ENCODE measurements at regions not wholly inside any gene's neighbourhood (a gene's known extent, or its start where the extent isn't known, plus 50 kb on each side); places are given as distances from the start of the nearest gene placed in this dataset.

GRCh38 chr2:103781313-103781712, 1019.5 kb downstream of the TMEM182 start:
- WGBS, 2 donors: 82 to 84% methylated on average over 2 of the region's 2 CpGs
- peaks cover 0 to 4% (median 0%) of the 10 kb centered on the region in 4 donors for H3K9me3 ChIP-seq
- TF ChIP-seq, protein P1, sequence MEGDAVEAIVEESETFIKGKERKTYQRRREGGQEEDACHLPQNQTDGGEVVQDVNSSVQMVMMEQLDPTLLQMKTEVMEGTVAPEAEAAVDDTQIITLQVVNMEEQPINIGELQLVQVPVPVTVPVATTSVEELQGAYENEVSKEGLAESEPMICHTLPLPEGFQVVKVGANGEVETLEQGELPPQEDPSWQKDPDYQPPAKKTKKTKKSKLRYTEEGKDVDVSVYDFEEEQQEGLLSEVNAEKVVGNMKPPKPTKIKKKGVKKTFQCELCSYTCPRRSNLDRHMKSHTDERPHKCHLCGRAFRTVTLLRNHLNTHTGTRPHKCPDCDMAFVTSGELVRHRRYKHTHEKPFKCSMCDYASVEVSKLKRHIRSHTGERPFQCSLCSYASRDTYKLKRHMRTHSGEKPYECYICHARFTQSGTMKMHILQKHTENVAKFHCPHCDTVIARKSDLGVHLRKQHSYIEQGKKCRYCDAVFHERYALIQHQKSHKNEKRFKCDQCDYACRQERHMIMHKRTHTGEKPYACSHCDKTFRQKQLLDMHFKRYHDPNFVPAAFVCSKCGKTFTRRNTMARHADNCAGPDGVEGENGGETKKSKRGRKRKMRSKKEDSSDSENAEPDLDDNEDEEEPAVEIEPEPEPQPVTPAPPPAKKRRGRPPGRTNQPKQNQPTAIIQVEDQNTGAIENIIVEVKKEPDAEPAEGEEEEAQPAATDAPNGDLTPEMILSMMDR (IDR thresholded peaks at IDR 0.05): no peak
- no peak for TF ChIP-seq POLR2AphosphoS5 (IDR thresholded peaks at IDR 0.05)
- TF ChIP-seq POLR2A (IDR thresholded peaks at IDR 0.05): no peak
- TF ChIP-seq EP300 (IDR thresholded peaks at IDR 0.05): no peak

GRCh38 chr2:103784261-103784660, 1022.4 kb downstream of the TMEM182 start:
- H3K36me3 ChIP-seq: no peaks in the 10 kb centered on the region
- no peaks in the 10 kb centered on the region for H3K27me3 ChIP-seq
- H3K27ac ChIP-seq: no peak overlapping the region
- H3K4me3 ChIP-seq: no peak overlapping the region
- no peak for ATAC-seq (ENCODE audit: low FRiP score in 2 of 2)
- 58% methylated on average over 2 of the region's 2 CpGs for WGBS, 2 donors
- DNase-seq: no peak
- TF ChIP-seq, protein P1 (IDR thresholded peaks at IDR 0.05): no peak
- no peak for TF ChIP-seq POLR2AphosphoS5 (IDR thresholded peaks at IDR 0.05)
- no peak for TF ChIP-seq EP300 (IDR thresholded peaks at IDR 0.05)
- TF ChIP-seq POLR2A (IDR thresholded peaks at IDR 0.05): no peak
- H3K4me1 ChIP-seq: no peaks in the 10 kb centered on the region
- no peaks in the 10 kb centered on the region for H3K9me3 ChIP-seq

More at GRCh38 chr2:103781313-103781712, 1019.5 kb downstream of the TMEM182 start:
- Histone ChIP-seq H3K36me3 (no peaks in the 10 kb centered on the region), H3K4me3 (no peak overlapping the region), H3K4me1 (no peaks in the 10 kb centered on the region), H3K27me3 (no peaks in the 10 kb centered on the region), H3K27ac (no peak overlapping the region)
- DNase-seq: no peak
- ATAC-seq (ENCODE audit: low FRiP score in 2 of 2): no peak

GRCh38 chr2:103785432-103785831, 1023.6 kb downstream of the TMEM182 start:
- H3K4me3 ChIP-seq: no peak overlapping the region
- H3K27ac ChIP-seq: no peak overlapping the region
- no peaks in the 10 kb centered on the region for H3K36me3 ChIP-seq
- DNase-seq (no peak), ATAC-seq (ENCODE audit: low FRiP score in 2 of 2) (no peak)
- H3K9me3 ChIP-seq: no peaks in the 10 kb centered on the region
- TF ChIP-seq, protein P1 (IDR thresholded peaks at IDR 0.05): no peak
- no peak for TF ChIP-seq POLR2A (IDR thresholded peaks at IDR 0.05)
- no peak for TF ChIP-seq EP300 (IDR thresholded peaks at IDR 0.05)
- TF ChIP-seq POLR2AphosphoS5 (IDR thresholded peaks at IDR 0.05): no peak
- 26 to 42% methylated on average over 1 of the region's 1 CpG for WGBS, 2 donors
- H3K27me3 ChIP-seq: no peaks in the 10 kb centered on the region
- no peaks in the 10 kb centered on the region for H3K4me1 ChIP-seq

DNA sequence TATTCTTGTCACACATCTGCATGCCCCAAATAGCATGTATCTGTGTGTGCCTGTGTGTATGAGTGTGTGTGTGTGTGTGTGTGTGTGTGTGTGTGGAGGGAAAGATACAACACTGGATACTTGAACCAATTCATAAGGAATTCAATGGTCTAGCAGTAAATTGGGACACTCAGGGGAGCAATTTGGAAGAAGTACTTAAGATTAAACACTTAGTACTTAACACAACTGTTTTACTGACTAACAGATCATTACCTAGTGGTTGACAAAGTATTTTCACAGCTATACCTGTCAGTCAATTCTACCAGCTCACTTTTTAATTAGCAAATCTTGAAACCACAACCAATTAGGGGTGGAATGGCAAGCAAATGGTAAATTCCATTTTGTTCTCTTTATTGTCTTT, 1024.1 kb downstream of the TMEM182 start:
- H3K27ac ChIP-seq: no peak overlapping the region
- no peak for ATAC-seq (ENCODE audit: low FRiP score in 2 of 2)
- no peaks in the 10 kb centered on the region for H3K36me3 ChIP-seq
- no peak for DNase-seq
- TF ChIP-seq EP300 (IDR thresholded peaks at IDR 0.05): no peak
- TF ChIP-seq, protein P1 (IDR thresholded peaks at IDR 0.05): no peak
- TF ChIP-seq POLR2A (IDR thresholded peaks at IDR 0.05): no peak
- no peak for TF ChIP-seq POLR2AphosphoS5 (IDR thresholded peaks at IDR 0.05)
- no peaks in the 10 kb centered on the region for H3K4me1 ChIP-seq
- H3K4me3 ChIP-seq: no peak overlapping the region
- no peaks in the 10 kb centered on the region for H3K27me3 ChIP-seq
- H3K9me3 ChIP-seq: no peaks in the 10 kb centered on the region

DNA sequence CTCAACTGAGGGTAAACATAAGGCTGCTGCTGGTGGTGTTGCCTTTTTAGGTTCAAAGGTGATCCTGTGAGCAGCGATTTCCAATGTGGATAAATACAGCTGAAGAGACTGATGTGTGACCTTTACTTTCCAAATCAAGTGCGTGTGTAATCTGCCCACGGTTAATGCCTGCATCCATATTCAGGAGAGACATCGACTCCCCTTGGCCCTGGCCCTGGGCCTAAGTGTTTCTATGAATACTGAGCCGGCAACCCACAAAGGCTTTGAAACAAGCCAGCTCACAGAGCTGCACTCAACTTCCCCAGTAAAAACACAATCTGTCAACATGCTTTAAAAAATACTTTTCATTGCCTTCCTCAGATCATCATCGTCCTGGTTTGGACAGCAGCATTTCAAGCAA, 1026.6 kb downstream of the TMEM182 start:
- no peak for ATAC-seq (ENCODE audit: low FRiP score in 2 of 2)
- TF ChIP-seq POLR2A (IDR thresholded peaks at IDR 0.05) (no peak), EP300 (IDR thresholded peaks at IDR 0.05) (no peak), POLR2AphosphoS5 (IDR thresholded peaks at IDR 0.05) (no peak)
- TF ChIP-seq, protein P1 (IDR thresholded peaks at IDR 0.05): no peak
- H3K27ac ChIP-seq: no peak overlapping the region
- H3K27me3 ChIP-seq: no peaks in the 10 kb centered on the region
- H3K4me1 ChIP-seq: no peaks in the 10 kb centered on the region
- no peaks in the 10 kb centered on the region for H3K9me3 ChIP-seq
- H3K4me3 ChIP-seq: no peak overlapping the region
- no peaks in the 10 kb centered on the region for H3K36me3 ChIP-seq
- WGBS, 2 donors: 36 to 40% methylated on average over 6 of the region's 6 CpGs
- DNase-seq: no peak

Measured in upper lobe of left lung (tissue), 6 donors.